CD14-positive monocyte (primary cell): ENCODE measurements at regions not wholly inside any gene's neighbourhood (a gene's known extent, or its start where the extent isn't known, plus 50 kb on each side); places are given as distances from the start of the nearest gene placed in this dataset.

Experiments
- DNase-seq, 3 donors: peaks; one replicate each; pipeline ENCODE4 v3.0.0-alpha.2; 2011 to 2022
- H2AFZ ChIP-seq: 2 replicates; pipeline ENCODE4 v1.6.0; 2012; ENCODE audit warnings: mild to moderate bottlenecking, low read depth, low read length, inconsistent platforms; ENCODE audit not compliant: insufficient read depth, poor library complexity, severe bottlenecking
- H3K27ac ChIP-seq, 2 donors: 1 replicate in 1 of 2; 2 replicates in 1 of 2; pipeline ENCODE4 v1.5.1; 2012 to 2013; ENCODE audit warnings: low read length in 2 of 2, control low read depth in 1 of 2, inconsistent platforms in 1 of 2, low read depth in 1 of 2, mild to moderate bottlenecking in 1 of 2
- H3K27me3 ChIP-seq, 2 donors: one replicate each; pipeline versions ENCODE4 v1.6.0 to v1.6.1; 2011 to 2013; ENCODE audit warnings: low read length in 2 of 2; ENCODE audit not compliant: control insufficient read depth in 2 of 2, insufficient read depth in 2 of 2
- H3K36me3 ChIP-seq, 2 donors: replicated peaks in 1 of 2; 1 replicate in 1 of 2; 2 replicates in 1 of 2; pipeline versions ENCODE4 v1.5.1 to v1.6.1; 2012 to 2013; ENCODE audit warnings: low read length in 2 of 2, control low read depth in 1 of 2, inconsistent platforms in 1 of 2, mild to moderate bottlenecking in 1 of 2; ENCODE audit not compliant: insufficient read depth in 2 of 2, control insufficient read depth in 1 of 2
- H3K4me1 ChIP-seq, 2 donors: 1 replicate in 1 of 2; 2 replicates in 1 of 2; pipeline versions ENCODE4 v1.5.1 to v1.6.1; 2012 to 2013; ENCODE audit warnings: low read length in 2 of 2, control low read depth in 1 of 2, inconsistent platforms in 1 of 2, mild to moderate bottlenecking in 1 of 2, moderate library complexity in 1 of 2; ENCODE audit not compliant: insufficient read depth in 2 of 2, control insufficient read depth in 1 of 2
- H3K4me2 ChIP-seq: replicated peaks from 2 replicates; pipeline ENCODE3; 2012; ENCODE audit warnings: low read length, moderate library complexity, mild to moderate bottlenecking; ENCODE audit not compliant: poor library complexity, severe bottlenecking; ENCODE audit errors: extremely low read depth
- H3K4me3 ChIP-seq, 3 experiments: fragments of 200-600 bp in 1 of 3; sonication (generic) in 1 of 3; replicated peaks in 1 of 3; 1 replicate in 2 of 3; 2 replicates in 1 of 3; pipeline ENCODE4 v1.5.1; 2011 to 2013; ENCODE audit warnings: low read length in 3 of 3, mild to moderate bottlenecking in 3 of 3, control low read depth in 2 of 3, low read depth in 2 of 3, inconsistent platforms in 1 of 3, moderate library complexity in 1 of 3
- H3K79me2 ChIP-seq: 2 replicates; pipeline ENCODE4 v1.6.0; 2012; ENCODE audit warnings: mild to moderate bottlenecking, control low read depth, inconsistent platforms, low read length, moderate library complexity; ENCODE audit not compliant: insufficient read depth
- H3K9ac ChIP-seq: 2 replicates; pipeline ENCODE4 v1.6.0; 2017; ENCODE audit warnings: low read length, mild to moderate bottlenecking; ENCODE audit not compliant: insufficient read depth, poor library complexity, severe bottlenecking
- H3K9me3 ChIP-seq, 2 donors: replicated peaks in 1 of 2; 1 replicate in 1 of 2; 2 replicates in 1 of 2; pipeline versions ENCODE4 v1.5.1 to v1.6.1; 2012 to 2013; ENCODE audit warnings: low read length in 2 of 2, control low read depth in 1 of 2; ENCODE audit not compliant: control insufficient read depth in 1 of 2, insufficient read depth in 1 of 2
- H4K20me1 ChIP-seq: 2 replicates; pipeline ENCODE4 v1.6.0; 2012; ENCODE audit warnings: mild to moderate bottlenecking, low read length, control low read depth, moderate library complexity; ENCODE audit not compliant: insufficient read depth
- H3K27ac Mint-ChIP-seq, 7 donors: one replicate each; pipeline ENCODE4 v1.8.0; 2020; ENCODE audit warnings: mild to moderate bottlenecking in 7 of 7, mixed read lengths in 7 of 7, moderate library complexity in 6 of 7, inconsistent platforms in 2 of 7
- H3K27me3 Mint-ChIP-seq, 3 donors: one replicate each; pipeline ENCODE4 v1.8.0; 2021 to 2022; ENCODE audit warnings: low read depth in 3 of 3, mild to moderate bottlenecking in 3 of 3, mixed read lengths in 3 of 3, moderate library complexity in 3 of 3, inconsistent platforms in 1 of 3
- H3K36me3 Mint-ChIP-seq, 2 donors: one replicate each; pipeline ENCODE4 v1.8.0; 2020; ENCODE audit warnings: mixed read lengths in 2 of 2, inconsistent platforms in 1 of 2, mild to moderate bottlenecking in 1 of 2
- H3K4me1 Mint-ChIP-seq: one replicate; pipeline ENCODE4 v1.8.0; 2020; ENCODE audit warnings: mild to moderate bottlenecking, mixed read lengths
- H3K4me3 Mint-ChIP-seq, 2 donors: one replicate each; pipeline ENCODE4 v1.8.0; 2020; ENCODE audit warnings: mild to moderate bottlenecking in 2 of 2, mixed read lengths in 2 of 2, moderate library complexity in 1 of 2
- H3K9me3 Mint-ChIP-seq, 7 donors: one replicate each; pipeline ENCODE4 v1.8.0; 2020 to 2022; ENCODE audit warnings: mixed read lengths in 7 of 7, mild to moderate bottlenecking in 6 of 7, moderate library complexity in 6 of 7, inconsistent platforms in 2 of 7
- CTCF ChIP-seq: fragments of 200-600 bp; IDR thresholded peaks from one replicate; pipeline ENCODE4 v1.8.0; 2022; ENCODE audit warnings: antibody characterized with exemption, mild to moderate bottlenecking
- WGBS: methylation state at CpG from one replicate; pipeline ENCODE4 v1.1.5; 2013; ENCODE audit warnings: missing lambda C conversion rate; ENCODE audit not compliant: insufficient coverage; 5-methylcytosine and 5-hydroxymethylcytosine counted together
- intact Hi-C, 2 donors: fragments of 100-400 bp; cut with micrococcal nuclease; formaldehyde crosslinking; loops; one replicate each; pipeline versions ENCODE4 v1.15.0 to v1.15.1; 2023

- H3K4me3 ChIP-seq, result no peak overlapping the region
- H2AFZ ChIP-seq, result no peak overlapping the region
- H3K4me1 ChIP-seq, result no peaks in the 10 kb centered on the region
- Mint-ChIP-seq H3K36me3 (no peaks in the 10 kb centered on the region), H3K27me3 (peaks cover 0 to 2% (median 0%) of the 10 kb centered on the region in 3 donors), H3K27ac (no peak overlapping the region), H3K9me3 (peaks cover 0 to 3% (median 0%) of the 10 kb centered on the region in 7 donors), H3K4me1 (no peaks in the 10 kb centered on the region), H3K4me3 (no peak overlapping the region)
- no peaks in the 10 kb centered on the region for H3K9me3 ChIP-seq
- no peaks in the 10 kb centered on the region for H3K27me3 ChIP-seq
- no peaks in the 10 kb centered on the region for H3K79me2 ChIP-seq
- WGBS, result 75% methylated on average over 2 of the region's 4 CpGs
- H3K9ac ChIP-seq, result no peak overlapping the region
- TF ChIP-seq CTCF, result no peak
- no peak overlapping the region for H3K27ac ChIP-seq
- no peaks in the 10 kb centered on the region for H4K20me1 ChIP-seq
- no peak overlapping the region for H3K4me2 ChIP-seq
- intact Hi-C loops, result no loop called here
- H3K36me3 ChIP-seq, result no peaks in the 10 kb centered on the region
- no peak for DNase-seq
Measured at GRCh38 chr4:58050439-58050838, 940.3 kb upstream of the IGFBP7 start.

DNA sequence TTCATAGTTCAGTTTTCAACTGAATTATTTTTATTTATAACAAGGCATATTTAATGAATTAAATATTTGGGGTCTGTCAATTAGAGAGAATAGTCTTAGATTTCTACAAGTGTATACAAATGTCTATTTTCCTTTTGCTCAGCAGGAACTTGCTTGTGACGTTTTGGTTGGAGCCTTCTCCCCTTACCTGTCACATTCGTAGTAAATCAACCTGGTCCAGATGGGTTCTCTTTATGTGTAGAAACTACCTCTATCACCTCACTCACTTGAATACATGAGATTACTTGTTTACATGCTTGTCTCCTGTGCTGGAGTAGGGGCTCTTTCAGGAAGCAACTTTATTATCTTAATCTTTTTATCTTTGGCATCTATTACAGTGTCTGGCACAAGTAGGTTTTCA lies 938.3 kb upstream of the IGFBP7 start:
- Histone ChIP-seq H3K9me3 (peaks cover 5 to 7% of the 10 kb centered on the region in 2 donors), H3K27me3 (no peaks in the 10 kb centered on the region), H3K27ac (no peak overlapping the region), H4K20me1 (no peaks in the 10 kb centered on the region), H3K36me3 (no peaks in the 10 kb centered on the region), H3K4me1 (no peaks in the 10 kb centered on the region), H3K9ac (no peak overlapping the region), H3K79me2 (no peaks in the 10 kb centered on the region), H2AFZ (no peak overlapping the region), H3K4me2 (no peak overlapping the region), H3K4me3 (no peak overlapping the region)
- H3K36me3 Mint-ChIP-seq, result no peaks in the 10 kb centered on the region
- no CpG with 5 or more reads among the region's 2 CpGs for WGBS
- H3K9me3 Mint-ChIP-seq, result peaks cover 0 to 3% (median 0%) of the 10 kb centered on the region in 7 donors
- intact Hi-C loops, result no loop called here
- DNase-seq, result no peak
- H3K4me1 Mint-ChIP-seq, result no peaks in the 10 kb centered on the region
- no peak overlapping the region for H3K4me3 Mint-ChIP-seq
- no peak for TF ChIP-seq CTCF
- H3K27ac Mint-ChIP-seq, result no peak overlapping the region
- peaks cover 0 to 2% (median 0%) of the 10 kb centered on the region in 3 donors for H3K27me3 Mint-ChIP-seq
